ENCODE measurements at regions not wholly inside any gene's neighbourhood (a gene's known extent, or its start where the extent isn't known, plus 50 kb on each side); places are given as distances from the start of the nearest gene placed in this dataset.

GRCh38 chr3:88926221-88926620 is 181.2 kb upstream of the EPHA3 start:
- no peak for TF ChIP-seq CTCF (IDR thresholded peaks at IDR 0.05; ENCODE audit: unreplicated experiment)
- Mint-ChIP-seq H3K4me3 (ENCODE audit: low read depth) (no peak overlapping the region), H3K36me3 (ENCODE audit: insufficient read depth) (no peaks in the 10 kb centered on the region), H3K9me3 (ENCODE audit: low read depth) (no peaks in the 10 kb centered on the region), H3K4me1 (ENCODE audit: low read depth) (no peaks in the 10 kb centered on the region), H3K27me3 (no peaks in the 10 kb centered on the region), H3K27ac (no peak overlapping the region)
- no peak for DNase-seq (ENCODE audit: low spot score, unreplicated experiment)

- Mint-ChIP-seq H3K4me1 (ENCODE audit: low read depth) (no peaks in the 10 kb centered on the region), H3K36me3 (ENCODE audit: insufficient read depth) (no peaks in the 10 kb centered on the region), H3K4me3 (ENCODE audit: low read depth) (no peak overlapping the region), H3K9me3 (ENCODE audit: low read depth) (no peaks in the 10 kb centered on the region), H3K27ac (no peak overlapping the region), H3K27me3 (no peaks in the 10 kb centered on the region)
- no peak for TF ChIP-seq CTCF (IDR thresholded peaks at IDR 0.05; ENCODE audit: unreplicated experiment)
- DNase-seq (ENCODE audit: low spot score, unreplicated experiment): no peak
These were observed 176.8 kb upstream of the EPHA3 start for GRCh38 chr3:88930611-88931010.

GRCh38 chr3:88936831-88937230 is 170.6 kb upstream of the EPHA3 start:
- Mint-ChIP-seq H3K36me3 (ENCODE audit: insufficient read depth) (no peaks in the 10 kb centered on the region), H3K9me3 (ENCODE audit: low read depth) (no peaks in the 10 kb centered on the region), H3K4me3 (ENCODE audit: low read depth) (no peak overlapping the region), H3K27me3 (no peaks in the 10 kb centered on the region), H3K27ac (no peak overlapping the region), H3K4me1 (ENCODE audit: low read depth) (no peaks in the 10 kb centered on the region)
- TF ChIP-seq CTCF (IDR thresholded peaks at IDR 0.05; ENCODE audit: unreplicated experiment): no peak
- DNase-seq (ENCODE audit: low spot score, unreplicated experiment): no peak

GRCh38 chr3:88940296-88940695 is 167.1 kb upstream of the EPHA3 start:
- Mint-ChIP-seq H3K27ac (no peak overlapping the region), H3K4me3 (ENCODE audit: low read depth) (no peak overlapping the region), H3K9me3 (ENCODE audit: low read depth) (no peaks in the 10 kb centered on the region), H3K27me3 (no peaks in the 10 kb centered on the region), H3K4me1 (ENCODE audit: low read depth) (peaks cover 4% of the 10 kb centered on the region), H3K36me3 (ENCODE audit: insufficient read depth) (no peaks in the 10 kb centered on the region)
- DNase-seq (ENCODE audit: low spot score, unreplicated experiment): no peak
- TF ChIP-seq CTCF (IDR thresholded peaks at IDR 0.05; ENCODE audit: unreplicated experiment): no peak

- no peaks in the 10 kb centered on the region for H3K27me3 Mint-ChIP-seq
- H3K36me3 Mint-ChIP-seq (ENCODE audit: insufficient read depth): no peaks in the 10 kb centered on the region
- no peak for DNase-seq (ENCODE audit: low spot score, unreplicated experiment)
- no peak overlapping the region for H3K4me3 Mint-ChIP-seq (ENCODE audit: low read depth)
- no peak overlapping the region for H3K27ac Mint-ChIP-seq
- H3K9me3 Mint-ChIP-seq (ENCODE audit: low read depth): no peaks in the 10 kb centered on the region
- TF ChIP-seq CTCF (IDR thresholded peaks at IDR 0.05; ENCODE audit: unreplicated experiment): no peak
- peaks cover 4% of the 10 kb centered on the region for H3K4me1 Mint-ChIP-seq (ENCODE audit: low read depth)
These were observed 160.4 kb upstream of the EPHA3 start for GRCh38 chr3:88947013-88947412.

All from progenitor cell of endocrine pancreas (in vitro differentiated cells).